ENCODE measurements at regions not wholly inside any gene's neighbourhood (a gene's known extent, or its start where the extent isn't known, plus 50 kb on each side); places are given as distances from the start of the nearest gene placed in this dataset. TPM values are rescaled to one million over a fixed set of nuclear protein-coding genes. Genes with fewer than 3 reads are reported as not detected.

DNA sequence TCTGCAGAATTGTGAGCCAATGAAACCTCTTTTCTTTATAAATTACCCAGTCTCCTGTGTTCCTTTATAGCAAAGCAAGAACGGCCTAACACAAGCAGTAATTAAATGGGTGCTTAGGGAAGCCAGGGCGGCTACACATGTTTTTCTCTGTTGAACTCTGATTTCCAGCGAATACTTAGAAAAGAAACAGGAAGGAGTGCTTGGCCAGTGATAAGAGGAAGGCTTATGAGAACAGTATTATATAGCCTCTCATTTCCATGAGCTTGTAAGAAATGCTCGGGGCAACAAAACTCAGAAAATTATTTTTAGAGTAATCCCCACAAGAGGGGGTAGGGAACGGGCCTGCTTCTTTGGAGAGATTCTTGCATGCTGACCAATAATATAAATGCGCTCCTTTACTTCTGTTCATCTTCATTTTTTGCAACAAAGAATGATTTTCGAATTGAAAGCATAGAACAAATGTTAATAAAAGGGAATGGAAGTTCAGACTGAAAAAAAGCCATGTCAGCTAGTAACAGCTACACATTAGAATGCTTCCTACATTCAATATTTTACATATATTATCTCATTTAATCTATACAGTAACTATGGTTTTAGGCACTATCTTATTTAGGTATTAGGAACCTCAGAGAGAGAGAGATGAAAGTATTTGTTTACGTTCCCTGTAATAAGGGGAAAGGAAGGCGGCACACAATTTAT is 49.7 kb upstream of the CCDC85A start:
- DNase-seq: no peak
- Mint-ChIP-seq H3K27me3 (ENCODE audit: low read depth) (no peaks in the 10 kb centered on the region), H3K4me1 (ENCODE audit: low read depth) (no peaks in the 10 kb centered on the region), H3K27ac (no peak overlapping the region), H3K9me3 (peaks cover 2% of the 10 kb centered on the region), H3K36me3 (ENCODE audit: low read depth) (no peaks in the 10 kb centered on the region), H3K4me3 (no peak overlapping the region)
- intact Hi-C loops (cut with micrococcal nuclease): loop anchor here (5.0 kb wide), 1 partner anchor 1383 kb away; no protein-coding TSS in a partner anchor
- CTCF ChIA-PET: no interaction called here

Small RNAs in the stretch of these regions (microRNA-seq; reads per million reads assigned to microRNA genes)
- gene MIR216A (ENCODE audit: borderline microRNAs expressed, borderline replicate concordance) (not detected), gene MIR216B (ENCODE audit: borderline microRNAs expressed, borderline replicate concordance) (not detected), gene MIR217 (ENCODE audit: borderline microRNAs expressed, borderline replicate concordance) (not detected)
